NCI-H345 treated with DMSO at 0.1 percent for 48 hours (cell line): ENCODE measurements at regions not wholly inside any gene's neighbourhood (a gene's known extent, or its start where the extent isn't known, plus 50 kb on each side); places are given as distances from the start of the nearest gene placed in this dataset.
"Not testable (repeated sequence)": the region's sequence is repeated elsewhere in the genome, so short reads cannot be mapped to it uniquely, and the experiment has no call there.

Experiments
- DNase-seq: peaks from one replicate; lab custom pipeline; 2025; ENCODE audit not compliant: unreplicated experiment; lab: John Stamatoyannopoulos, UW

DNA sequence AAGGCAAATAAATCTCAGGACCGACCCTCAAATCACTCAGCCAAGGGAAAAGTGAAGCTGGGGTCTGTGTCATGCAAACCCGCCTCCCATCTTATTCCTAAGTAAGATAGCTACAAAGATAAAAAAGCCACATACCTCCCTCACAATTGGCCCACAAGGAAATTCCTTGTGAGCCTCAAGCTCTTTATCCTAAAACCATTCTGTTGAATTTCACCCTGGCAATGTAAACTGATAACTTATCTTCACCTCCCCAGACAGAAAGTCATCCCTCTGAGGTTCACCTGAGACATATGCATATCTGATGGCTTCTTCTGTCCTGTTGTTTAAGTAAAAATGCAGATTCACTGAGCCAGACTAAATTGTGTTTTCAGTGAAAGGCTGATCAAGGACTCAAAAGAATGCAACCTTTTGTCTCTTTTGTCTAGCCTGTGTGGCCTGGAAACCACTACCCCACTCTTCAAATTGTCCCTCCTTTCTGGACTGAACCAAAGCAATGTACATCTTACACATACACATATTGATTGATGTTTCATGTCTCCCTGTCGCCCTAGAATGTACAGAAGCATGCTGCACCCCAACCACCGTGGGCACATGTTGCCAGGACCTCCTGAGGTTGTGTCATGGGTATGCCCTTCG is 91.3 kb downstream of the MFAP3L start:
- no peak for DNase-seq

GRCh38 chr4:169933531-169933930 is 92.7 kb downstream of the MFAP3L start:
- DNase-seq = no peak

GRCh38 chr4:169931964-169932363 is 94.2 kb downstream of the MFAP3L start:
- DNase-seq = no peak

DNA sequence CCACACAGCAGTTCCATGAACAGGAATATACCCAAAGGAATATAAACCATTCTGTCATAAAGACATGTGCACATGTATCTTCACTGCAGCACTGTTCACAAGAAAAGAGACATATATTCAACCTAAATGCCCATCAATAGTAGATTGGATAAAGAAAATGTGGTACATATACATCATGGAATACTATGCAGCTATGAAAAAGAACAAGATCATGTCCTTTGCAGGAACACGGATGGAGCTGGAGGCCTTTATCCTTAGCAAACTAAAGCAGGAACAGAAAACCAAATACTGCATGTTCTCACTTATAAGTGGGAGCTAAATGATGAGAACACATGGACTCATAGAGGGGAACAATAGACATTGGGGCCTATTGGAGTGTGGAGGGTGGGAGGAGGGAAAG is 95.4 kb downstream of the MFAP3L start:
- not testable (repeated sequence) for DNase-seq

DNA sequence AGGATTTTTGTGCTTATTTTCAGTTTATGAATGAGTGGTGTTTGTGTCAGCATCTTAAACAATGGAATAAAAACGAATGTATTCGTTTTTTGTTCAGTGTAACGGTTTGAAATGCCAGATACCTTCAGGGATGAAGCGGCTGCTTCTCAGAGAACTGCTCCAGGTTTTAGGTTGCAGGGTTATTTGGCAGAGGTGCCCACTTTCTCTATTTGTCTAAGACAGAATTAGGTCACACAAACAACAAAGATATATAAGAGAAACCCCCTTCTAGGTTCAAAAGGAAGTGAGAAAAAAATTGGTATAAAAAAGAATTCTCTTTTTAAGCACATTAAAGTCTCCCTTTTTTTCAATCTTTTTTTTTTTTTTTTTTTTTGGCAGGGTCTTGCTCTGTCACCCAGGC is 98.9 kb downstream of the MFAP3L start:
- DNase-seq = no peak

DNA sequence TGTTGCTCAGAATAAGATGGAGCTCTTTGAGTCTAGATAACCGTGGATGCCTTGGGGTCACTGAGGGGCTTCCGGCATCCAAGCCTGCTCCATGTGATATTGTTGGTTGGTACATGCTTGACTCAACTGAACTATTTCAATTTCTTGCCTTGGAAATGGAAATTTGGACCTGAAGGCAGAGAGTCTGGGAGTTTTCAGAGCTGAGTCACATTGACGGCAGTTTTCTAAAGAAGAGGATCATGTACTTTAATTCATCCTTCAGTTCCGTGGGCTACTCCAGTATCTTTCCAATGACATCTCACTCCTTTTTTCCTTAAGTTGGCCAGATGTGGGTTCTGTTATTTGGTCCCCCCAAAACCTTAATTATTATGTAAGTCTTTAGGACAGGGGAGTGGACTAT is 100.5 kb downstream of the MFAP3L start:
- no peak for DNase-seq

DNA sequence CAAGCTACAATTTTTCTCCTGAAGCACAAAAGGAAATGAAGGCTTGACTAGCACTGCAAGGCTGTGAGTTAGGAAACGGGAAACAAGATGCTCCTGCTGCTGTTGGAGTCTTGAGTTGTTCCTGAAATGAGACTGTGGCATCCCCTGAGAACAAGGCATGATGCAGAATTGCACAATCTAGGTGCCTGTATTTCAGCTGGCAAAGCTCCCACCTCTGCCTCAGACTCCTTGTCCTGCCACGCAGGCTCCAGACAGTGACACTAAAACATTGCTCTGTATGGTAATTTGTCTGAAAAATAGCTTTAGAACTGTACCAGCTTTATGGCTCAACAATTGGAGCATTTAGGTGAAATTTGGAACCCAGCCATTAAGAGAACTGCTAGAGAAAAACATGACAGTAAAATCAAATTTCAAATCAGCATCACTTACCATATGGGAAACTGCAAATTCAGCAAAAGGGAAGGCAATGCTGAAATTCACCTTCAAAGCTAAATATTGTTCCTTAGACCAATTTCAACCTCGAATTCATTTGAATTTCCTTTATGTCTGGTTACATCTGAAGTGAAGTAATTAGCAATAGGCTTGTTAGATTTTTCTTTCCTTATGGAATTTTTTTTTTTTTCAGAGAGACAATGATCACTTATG is 103.4 kb downstream of the MFAP3L start:
- no peak for DNase-seq

- DNase-seq = no peak
Observed at GRCh38 chr4:169921732-169922131, 104.5 kb downstream of the MFAP3L start.

GRCh38 chr4:169921237-169921636 is 105.0 kb downstream of the MFAP3L start:
- DNase-seq = no peak

GRCh38 chr4:169919194-169920124 is 106.7 kb downstream of the MFAP3L start:
- not testable (repeated sequence) for DNase-seq

DNA sequence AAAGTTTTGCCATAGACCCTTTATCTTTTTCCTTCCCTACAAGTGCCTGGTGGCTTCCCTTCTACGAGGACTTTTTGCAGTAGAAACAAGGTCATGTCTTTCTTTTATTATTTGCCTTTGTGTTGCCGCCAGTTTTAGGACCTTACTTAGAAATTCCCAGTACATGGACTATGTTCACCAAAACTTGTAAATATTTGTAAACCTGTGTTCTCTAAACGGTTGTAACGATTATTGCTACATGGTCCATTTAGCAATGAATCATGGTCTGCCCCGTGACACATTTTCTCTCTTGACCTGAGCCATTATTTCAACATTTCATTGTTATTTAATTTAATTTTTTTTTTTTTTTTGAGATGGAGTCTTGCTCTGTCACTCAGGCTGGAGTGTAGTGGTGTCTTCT is 110.7 kb downstream of the MFAP3L start:
- no peak for DNase-seq

DNA sequence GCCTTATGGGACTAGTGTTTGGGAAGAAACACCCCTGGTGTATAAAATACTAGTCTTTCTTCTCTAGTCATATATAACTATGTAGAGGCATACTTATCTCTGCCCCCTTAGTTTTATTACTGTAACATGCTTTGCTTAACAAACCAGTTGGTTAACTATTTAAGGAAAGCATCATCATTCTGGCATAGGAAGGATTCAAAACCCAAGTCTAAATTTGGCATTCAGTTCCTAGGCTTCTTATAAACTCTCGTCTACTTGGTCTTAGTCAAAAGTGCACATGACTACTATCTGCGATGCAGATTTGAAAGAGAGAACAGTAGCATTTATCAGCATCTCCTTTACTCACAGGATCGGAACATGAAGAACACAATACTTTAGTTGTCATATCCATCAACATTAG is 111.3 kb downstream of the MFAP3L start:
- DNase-seq = no peak

DNA sequence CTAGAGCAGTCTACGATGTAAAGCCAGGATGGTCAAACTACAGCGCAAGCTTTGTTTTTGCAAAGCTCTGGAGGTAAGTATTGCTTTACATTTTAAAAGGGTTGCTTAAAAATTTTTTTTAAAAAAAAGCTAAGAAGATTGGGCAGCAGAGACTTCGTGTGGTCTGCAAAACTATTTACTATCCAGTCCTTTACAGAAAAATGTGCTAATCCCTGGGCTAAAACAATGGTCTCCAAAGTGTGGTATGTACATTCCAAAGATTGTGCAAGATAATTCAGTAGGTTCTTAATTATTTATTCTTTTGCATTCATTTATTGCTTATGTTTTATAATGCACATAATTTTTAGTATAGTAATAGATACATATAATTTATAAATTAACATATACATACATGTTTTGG is 113.2 kb downstream of the MFAP3L start:
- no peak for DNase-seq

DNA sequence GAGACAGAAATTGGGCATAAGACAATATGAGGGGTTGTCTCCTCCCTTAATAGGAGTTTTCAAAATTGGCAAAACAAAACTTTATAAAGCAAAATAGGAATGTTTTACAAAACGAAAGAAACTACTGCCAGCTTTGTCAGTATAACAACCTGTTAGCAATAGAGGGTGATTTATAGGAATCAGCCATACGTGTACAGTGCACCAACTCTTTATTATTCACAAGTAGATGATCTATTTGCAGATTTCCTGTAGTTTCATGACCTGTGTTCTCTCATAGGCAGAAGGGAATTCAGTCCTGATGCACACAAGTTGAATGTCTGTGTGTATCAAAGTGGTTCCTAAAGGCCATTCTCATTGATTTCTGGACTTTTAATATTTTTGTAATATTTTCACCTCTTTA is 116.3 kb downstream of the MFAP3L start:
- no peak for DNase-seq

DNA sequence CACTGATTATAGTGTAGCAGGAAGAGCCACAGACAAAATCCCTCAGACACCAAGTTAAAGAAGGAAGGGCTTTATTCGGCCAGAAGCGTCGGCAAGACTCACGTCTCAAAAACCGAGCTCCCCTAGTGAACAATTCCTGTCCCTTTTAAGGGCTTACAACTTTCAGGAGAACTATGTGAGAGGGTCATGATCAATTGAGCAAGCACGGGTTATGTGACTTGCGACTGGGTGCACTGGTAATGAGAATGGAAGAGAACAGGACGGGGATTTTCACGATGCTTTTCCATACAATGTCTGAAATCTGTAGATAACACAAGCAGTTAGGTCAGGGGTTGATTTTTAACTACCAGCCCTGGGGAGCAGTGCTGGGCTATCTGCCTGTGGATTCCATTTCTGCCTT is 116.7 kb downstream of the MFAP3L start:
- no peak for DNase-seq

GRCh38 chr4:169907705-169908104 is 118.5 kb downstream of the MFAP3L start:
- no peak for DNase-seq

GRCh38 chr4:169906821-169907220 is 119.4 kb downstream of the MFAP3L start:
- DNase-seq = no peak

- no peak for DNase-seq
Observed at GRCh38 chr4:169906104-169906503, 120.1 kb downstream of the MFAP3L start.

- no peak for DNase-seq
Observed at GRCh38 chr4:169902658-169903345, 123.4 kb downstream of the MFAP3L start.

GRCh38 chr4:169900241-169900845 is 125.9 kb downstream of the MFAP3L start:
- no peak for DNase-seq

GRCh38 chr4:169899295-169899694 is 126.9 kb downstream of the MFAP3L start:
- DNase-seq = no peak
